ENCODE measurements at regions not wholly inside any gene's neighbourhood (a gene's known extent, or its start where the extent isn't known, plus 50 kb on each side); places are given as distances from the start of the nearest gene placed in this dataset.
"Not testable (repeated sequence)": the region's sequence is repeated elsewhere in the genome, so short reads cannot be mapped to it uniquely, and the experiment has no call there.

GRCh38 chrX:118257781-118258180 is 88.1 kb upstream of the WDR44 start:
- Mint-ChIP-seq H3K4me3 (no peak overlapping the region), H3K27me3 (peaks cover 2% of the 10 kb centered on the region), H3K27ac (no peak overlapping the region), H3K36me3 (no peaks in the 10 kb centered on the region), H3K9me3 (no peaks in the 10 kb centered on the region), H3K4me1 (no peaks in the 10 kb centered on the region)

- Mint-ChIP-seq H3K27ac (no peak overlapping the region), H3K4me1 (no peaks in the 10 kb centered on the region), H3K4me3 (no peak overlapping the region), H3K36me3 (no peaks in the 10 kb centered on the region), H3K9me3 (no peaks in the 10 kb centered on the region), H3K27me3 (peaks cover 2% of the 10 kb centered on the region)
These were observed 86.7 kb upstream of the WDR44 start for GRCh38 chrX:118259213-118259612.

DNA sequence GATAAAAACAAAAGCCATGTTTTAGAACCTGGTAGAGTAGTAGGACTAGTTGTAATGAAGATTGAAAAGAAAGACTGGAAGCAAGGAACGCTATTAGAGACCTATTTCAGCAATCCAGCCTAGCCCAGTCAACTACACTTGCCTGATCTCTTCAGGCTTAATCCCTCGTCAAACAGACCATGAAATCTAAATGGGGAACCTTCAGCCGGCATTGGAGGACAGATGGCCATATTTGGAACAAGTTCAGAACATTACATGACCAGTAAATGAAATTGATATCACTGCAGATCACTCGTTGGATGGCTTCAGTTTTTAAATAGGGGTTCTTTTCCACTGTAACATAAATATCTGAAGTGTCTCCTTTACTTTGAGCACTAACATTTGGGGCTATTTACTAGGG is 84.8 kb upstream of the WDR44 start:
- H3K9me3 Mint-ChIP-seq = no peaks in the 10 kb centered on the region

DNA sequence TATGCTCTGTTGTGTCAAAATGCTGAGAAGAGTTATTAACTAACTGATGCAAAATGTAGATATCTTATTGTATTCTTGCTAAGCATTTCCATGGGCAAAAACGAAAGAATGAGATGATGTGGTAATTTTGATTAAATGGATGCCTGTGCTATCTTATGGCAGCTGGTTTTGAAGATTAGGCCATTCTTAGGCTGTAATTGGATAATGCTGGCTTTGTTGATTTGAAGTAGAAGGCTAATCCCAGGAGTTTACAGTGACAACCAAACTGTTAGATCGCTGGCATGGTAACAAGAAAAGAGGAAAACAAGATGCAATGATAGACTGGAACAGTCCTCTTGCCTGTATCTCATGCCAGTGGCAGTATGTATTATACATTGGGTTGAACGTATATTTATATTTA is 74.1 kb upstream of the WDR44 start:
- Mint-ChIP-seq H3K36me3 (no peaks in the 10 kb centered on the region), H3K27me3 (peaks cover 1% of the 10 kb centered on the region), H3K4me3 (no peak overlapping the region), H3K27ac (no peak overlapping the region), H3K4me1 (peaks cover 0 to 1% (median 0%) of the 10 kb centered on the region in 3 donors), H3K9me3 (no peaks in the 10 kb centered on the region)

More for the DNA sequence above, 84.8 kb upstream of the WDR44 start:
- no peaks in the 10 kb centered on the region for H3K36me3 Mint-ChIP-seq
- H3K27ac Mint-ChIP-seq = no peak overlapping the region
- H3K27me3 Mint-ChIP-seq = peaks cover 2% of the 10 kb centered on the region
- H3K4me1 Mint-ChIP-seq = no peaks in the 10 kb centered on the region
- H3K4me3 Mint-ChIP-seq = no peak overlapping the region

- H3K27ac Mint-ChIP-seq = no peak overlapping the region
- no peak overlapping the region for H3K4me3 Mint-ChIP-seq
- no peaks in the 10 kb centered on the region for H3K36me3 Mint-ChIP-seq
- H3K27me3 Mint-ChIP-seq = peaks cover 1% of the 10 kb centered on the region
- H3K4me1 Mint-ChIP-seq = no peaks in the 10 kb centered on the region
- H3K9me3 Mint-ChIP-seq = no peaks in the 10 kb centered on the region
These were observed 73.7 kb upstream of the WDR44 start for GRCh38 chrX:118272242-118272641.

DNA sequence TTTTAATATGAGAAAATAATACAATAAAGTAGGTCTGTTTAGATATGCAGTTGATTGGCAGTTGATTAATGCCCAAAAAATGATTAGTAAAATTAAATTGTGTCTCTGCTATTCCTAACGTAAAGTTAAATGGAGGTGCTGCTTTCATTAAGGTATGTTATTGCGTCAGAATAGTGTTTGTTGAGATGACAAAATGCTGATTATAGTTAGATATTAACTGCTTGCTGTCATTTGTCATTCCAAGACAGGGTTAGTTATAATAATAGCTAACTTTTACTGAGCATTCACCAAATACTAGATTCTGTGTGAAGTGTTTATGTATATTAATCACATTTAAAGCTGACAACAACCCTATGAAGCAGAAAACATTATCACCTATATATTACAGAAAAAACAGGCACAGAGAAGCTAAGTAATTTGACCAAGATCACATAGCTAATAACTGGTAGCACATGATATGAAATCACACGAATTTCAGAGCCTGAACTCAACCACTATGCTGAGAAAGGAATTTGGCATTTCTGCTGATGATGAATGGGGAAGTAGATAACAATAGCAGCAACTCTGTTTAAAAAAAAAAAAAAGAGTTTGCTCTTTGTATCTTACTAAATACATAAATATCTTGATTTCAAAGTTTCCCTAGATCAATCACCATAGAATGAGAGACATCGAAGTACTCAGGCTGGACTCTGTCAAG is 59.7 kb upstream of the WDR44 start:
- no peak overlapping the region for H3K27ac Mint-ChIP-seq
- H3K36me3 Mint-ChIP-seq = no peaks in the 10 kb centered on the region
- H3K4me1 Mint-ChIP-seq = no peaks in the 10 kb centered on the region
- H3K9me3 Mint-ChIP-seq = peaks cover 0 to 3% (median 0%) of the 10 kb centered on the region in 3 donors
- peaks cover 2% of the 10 kb centered on the region for H3K27me3 Mint-ChIP-seq
- H3K4me3 Mint-ChIP-seq = no peak overlapping the region

- H3K27ac Mint-ChIP-seq, H3K27me3 Mint-ChIP-seq, H3K4me3 Mint-ChIP-seq, H3K4me1 Mint-ChIP-seq, H3K36me3 Mint-ChIP-seq, H3K9me3 Mint-ChIP-seq: not testable (repeated sequence)
These were observed 50.1 kb upstream of the WDR44 start for GRCh38 chrX:118295818-118296217.

All from IgD-negative memory B cell (primary cell).